NCI-H82 treated with DMSO at 0.1 percent for 48 hours (cell line): ENCODE measurements at regions not wholly inside any gene's neighbourhood (a gene's known extent, or its start where the extent isn't known, plus 50 kb on each side); places are given as distances from the start of the nearest gene placed in this dataset.

Experiments used
- DNase-seq: peaks from one replicate; lab custom pipeline; 2025; ENCODE audit not compliant: unreplicated experiment; lab: John Stamatoyannopoulos, UW

DNA sequence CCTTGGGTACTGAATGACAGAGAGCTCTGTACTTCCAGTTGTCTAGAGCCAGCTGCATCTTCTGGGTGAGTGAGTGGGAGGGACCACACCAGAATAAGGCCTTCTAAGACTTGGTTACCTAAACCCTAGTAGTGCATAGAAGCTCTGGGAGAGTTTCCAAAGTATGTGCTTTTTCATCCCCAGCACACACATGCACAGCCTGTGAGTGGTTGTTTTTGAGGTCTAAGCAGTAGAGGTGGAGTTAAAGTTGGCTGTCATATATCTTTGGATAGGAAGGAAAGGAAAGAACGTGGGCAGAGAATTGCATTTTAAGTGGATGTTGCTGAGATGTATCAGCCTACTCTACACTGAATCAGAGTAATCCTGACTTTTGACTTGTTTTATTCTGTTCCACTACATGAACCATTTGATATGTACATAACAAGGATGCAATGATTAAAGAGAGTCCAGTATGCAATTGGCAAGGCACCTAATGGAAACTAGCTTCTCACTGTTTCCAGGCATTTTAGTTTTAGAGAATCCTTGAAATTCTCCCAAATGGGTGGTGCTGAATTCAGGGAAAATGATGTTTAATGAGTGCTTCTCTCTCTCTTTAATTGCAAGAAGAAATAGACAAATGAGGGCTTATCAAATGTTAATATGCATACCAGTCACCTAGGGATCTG is 51.8 kb upstream of the PRICKLE1 start:
- DNase-seq, result no peak

DNA sequence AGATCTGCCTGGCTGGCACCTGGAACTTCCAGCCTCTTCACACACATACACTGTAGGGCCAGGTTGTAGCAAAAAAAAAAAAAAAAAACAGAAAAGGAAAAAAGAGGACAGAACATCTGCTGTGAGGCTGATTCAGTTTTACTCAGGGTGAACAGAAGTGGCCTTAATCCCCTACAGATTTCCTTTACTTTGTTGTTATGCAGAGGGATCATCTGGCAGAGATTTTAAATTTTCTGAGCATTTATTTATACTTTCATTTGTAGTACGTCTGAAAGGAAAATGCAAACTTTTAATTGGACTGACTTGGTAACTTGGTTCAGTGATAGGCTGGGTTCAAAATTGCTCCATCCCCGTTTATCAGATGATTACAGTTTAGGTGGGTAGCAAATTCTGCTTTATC is 50.8 kb upstream of the PRICKLE1 start:
- DNase-seq, result no peak

DNA sequence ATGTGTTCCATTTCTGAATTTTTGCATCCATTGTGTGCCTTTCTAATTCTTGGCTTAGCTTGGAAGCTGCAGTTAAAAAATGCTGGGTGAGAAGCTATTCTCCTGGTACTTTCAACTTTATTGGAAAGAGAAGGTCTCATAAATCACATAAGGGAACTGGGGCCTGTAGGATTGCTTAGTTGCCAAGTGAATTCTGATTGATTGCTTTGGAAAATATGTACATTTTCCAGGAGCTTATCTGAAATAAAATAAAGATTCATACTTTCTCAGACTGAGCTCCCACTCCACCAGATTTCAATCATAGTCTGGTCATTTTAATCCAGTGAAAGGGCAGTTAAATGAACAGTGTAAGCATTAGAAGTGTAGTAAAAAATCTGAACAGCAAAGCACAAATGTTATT is 50.0 kb upstream of the PRICKLE1 start:
- DNase-seq, result no peak
